Inferior parietal cortex (tissue), 1 donor: ENCODE measurements at regions not wholly inside any gene's neighbourhood (a gene's known extent, or its start where the extent isn't known, plus 50 kb on each side); places are given as distances from the start of the nearest gene placed in this dataset.

Experiments used
- DNase-seq: peaks from one replicate; pipeline ENCODE4 v3.0.0-alpha.2; 2016; ENCODE audit errors: extremely low spot score

DNA sequence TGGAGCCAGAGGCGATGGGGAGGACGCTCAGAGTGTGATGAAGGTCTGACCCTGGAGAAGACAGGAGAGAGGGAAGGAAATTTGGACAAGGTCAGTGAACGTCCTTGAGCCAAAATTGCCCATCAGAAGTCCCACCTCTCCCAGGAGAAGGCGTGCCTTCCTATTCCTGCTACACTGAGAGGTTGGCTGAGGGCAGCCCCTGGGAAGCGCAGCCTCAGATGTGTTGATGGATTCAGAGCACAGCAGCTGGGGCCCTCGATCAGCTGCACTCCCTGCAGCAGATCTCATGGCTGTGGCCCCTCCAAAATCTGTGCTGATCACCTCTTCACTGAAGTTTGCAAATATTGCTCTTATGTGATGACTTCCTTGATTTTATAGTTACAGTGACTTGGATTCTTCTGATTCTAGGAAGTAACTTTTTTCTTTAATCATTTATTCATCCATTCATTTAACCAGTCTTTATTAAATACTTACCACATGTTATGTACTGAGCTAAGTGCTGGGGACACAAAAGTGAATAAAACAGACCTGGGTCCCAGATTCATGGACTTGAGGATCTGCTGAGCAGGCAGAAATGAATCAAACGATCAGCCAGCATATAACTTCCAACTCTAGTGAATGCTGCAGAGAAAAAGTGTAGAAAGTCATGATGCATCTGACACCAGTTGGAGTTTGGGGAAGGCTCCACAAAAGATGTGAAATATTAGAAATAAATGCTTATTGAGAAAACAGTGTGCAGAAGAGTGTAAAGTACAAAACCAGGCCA, 69.6 kb upstream of the ARMC2 start:
- DNase-seq, result no peak

DNA sequence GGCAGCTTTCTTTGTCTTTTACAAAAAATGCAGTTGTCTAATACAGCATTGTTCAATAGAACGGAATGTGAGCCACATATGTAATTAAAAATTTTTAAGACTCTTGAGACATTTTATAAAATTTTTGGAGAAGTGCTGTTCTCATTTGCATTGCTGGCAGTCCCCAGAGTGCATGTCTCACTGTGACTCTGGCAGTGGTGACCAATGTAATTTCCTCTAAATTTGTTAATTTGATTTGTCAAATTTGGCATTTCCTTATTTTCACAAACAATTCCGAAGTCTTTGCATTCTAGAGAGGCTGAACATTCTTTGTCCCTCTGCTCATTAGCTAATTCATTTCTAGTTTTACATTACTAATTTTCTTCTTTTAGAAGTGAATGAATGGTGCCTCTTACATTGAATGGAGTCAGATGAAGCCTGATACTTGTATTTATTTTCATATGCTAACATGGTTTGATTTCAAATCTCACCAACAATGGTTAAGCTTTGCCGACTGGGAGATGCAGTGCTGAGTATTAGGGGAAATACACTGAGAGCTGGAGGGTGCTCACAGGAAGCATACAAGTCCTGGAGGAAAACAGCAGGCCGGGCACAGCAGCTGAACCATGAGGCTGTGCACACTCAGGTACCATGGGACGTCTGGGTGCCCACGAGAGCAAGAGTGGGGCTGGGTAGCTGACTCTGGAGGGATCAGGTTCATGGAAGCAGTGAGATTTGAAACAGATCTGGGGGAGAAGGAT, 68.5 kb upstream of the ARMC2 start:
- no peak for DNase-seq

DNA sequence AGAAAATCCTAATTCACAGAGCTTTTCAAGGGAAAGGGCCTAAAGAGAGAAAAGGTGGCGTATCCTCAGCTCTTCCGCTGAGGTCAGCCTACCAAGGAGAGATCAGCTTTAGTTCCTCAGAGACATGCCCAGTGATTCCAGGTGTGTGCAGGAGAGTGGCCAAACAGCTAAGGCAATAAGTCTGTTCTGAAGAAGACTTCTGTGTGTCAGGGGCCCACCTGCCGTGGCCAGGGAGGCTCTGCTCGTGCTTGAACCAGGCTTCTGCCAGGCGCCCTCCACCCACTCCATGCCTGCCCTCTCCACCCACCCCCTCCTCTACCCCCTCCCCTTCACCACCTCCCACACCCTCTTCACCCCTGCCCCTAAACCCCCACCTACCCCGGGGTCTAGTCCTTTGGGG, 67.4 kb upstream of the ARMC2 start:
- no peak for DNase-seq

DNA sequence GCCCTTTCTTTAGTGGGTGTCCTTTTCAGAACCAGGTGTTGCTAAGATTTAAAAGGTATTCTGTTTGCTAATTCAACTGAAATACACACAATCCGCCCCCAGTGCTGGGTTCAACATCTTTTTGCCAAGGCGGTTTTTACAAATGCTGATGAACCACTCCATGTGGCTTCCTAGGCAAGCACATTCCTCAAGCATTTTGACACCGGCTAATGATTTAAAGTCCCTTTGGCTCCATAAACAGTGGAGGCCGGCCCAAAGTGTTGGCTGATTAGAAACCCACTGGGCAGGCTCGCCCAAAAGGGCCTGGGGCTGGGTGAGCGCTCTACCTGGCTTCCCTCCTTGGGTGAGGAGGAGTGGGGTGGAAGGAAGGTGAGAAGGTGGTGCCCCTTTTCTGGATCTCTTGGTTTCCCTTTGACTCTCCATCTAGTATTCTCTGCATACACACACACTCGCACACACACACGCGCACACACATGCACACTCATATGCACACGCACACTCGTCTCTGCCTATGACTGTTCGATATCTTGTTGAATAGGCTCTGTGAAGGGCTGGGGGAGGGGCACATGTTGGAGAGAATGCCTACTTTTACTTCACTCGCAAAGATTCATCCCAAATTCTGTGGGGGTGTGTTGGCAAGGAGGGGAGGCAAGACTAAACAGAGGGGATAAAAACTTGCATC, 66.7 kb upstream of the ARMC2 start:
- no peak for DNase-seq

DNA sequence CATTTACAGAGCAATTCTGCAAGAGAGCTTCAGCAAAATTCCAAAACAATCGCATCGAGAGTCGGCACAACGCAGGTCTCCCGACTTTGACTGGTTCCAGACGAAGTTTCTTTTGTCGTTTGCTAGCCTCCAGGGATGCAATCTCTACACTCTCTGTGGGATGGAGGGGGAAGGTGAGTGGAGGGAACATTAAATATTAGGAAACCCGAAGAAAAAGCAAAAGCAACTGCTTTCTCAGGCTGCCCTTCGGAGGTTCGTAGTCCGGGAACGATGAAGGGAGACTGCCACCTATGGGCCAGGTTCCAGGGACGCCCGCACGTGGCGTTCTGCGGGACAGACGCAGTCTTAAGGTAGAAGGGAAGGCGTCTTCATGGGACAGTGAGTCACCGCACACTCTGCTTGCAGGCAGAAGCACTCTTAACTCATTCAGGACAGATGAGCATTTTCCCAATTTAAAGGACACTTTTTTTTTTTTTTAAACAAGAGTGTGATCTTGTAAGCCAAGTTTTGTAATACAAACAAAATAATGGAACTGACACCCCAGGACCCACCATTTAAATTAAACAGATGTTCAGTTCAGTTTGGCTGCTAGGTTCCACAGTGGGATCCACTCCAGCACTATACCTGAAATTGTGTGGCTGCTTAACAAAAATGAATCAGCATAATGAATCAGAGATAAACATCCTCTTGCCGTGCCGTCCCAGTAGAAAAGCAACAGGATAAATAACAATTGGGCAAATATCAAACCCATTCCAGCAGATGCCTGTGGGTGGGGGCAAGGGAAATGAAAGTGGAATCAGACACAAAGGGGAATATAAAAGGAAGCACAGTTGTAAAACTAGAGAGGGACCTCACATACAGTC, 65.8 kb upstream of the ARMC2 start:
- DNase-seq, result peak; percentile 83

DNA sequence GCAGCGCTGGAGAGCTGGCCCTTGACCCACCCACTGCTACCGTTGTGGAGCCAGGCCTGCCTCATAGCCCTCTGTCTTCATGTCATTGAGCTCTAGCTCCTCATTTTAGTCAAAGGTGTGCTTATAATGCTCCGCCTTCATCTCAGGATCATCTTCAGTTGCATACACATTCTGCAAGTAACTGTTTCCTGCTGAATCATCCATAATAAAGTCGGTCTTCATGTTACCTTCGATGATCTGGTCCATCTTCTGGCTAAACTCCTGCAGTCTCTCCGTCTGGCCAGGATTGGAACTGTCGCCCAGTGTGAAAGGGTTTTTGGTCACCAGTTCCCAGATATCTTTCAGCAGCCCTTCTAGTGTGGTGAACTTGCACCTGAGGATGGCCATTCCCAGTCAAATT, 62.6 kb upstream of the ARMC2 start:
- no peak for DNase-seq

DNA sequence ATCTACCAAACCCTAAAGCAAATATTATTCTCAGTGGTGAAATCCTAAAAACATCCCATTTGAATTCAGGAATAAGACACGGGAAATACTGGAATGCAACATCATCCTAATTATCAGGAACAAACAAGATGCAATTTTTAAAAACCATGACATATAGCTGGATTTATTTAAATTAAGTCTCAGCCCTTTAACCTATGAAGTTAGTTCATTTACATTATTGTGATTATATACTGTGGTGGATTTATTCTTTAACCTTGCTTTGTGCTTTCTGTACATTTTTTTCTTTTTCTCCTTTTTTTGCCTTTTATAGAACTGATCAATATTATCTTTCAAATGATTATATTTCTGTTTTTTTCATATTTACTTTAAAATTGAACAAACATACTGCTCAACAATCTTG, 59.8 kb upstream of the ARMC2 start:
- no peak for DNase-seq

DNA sequence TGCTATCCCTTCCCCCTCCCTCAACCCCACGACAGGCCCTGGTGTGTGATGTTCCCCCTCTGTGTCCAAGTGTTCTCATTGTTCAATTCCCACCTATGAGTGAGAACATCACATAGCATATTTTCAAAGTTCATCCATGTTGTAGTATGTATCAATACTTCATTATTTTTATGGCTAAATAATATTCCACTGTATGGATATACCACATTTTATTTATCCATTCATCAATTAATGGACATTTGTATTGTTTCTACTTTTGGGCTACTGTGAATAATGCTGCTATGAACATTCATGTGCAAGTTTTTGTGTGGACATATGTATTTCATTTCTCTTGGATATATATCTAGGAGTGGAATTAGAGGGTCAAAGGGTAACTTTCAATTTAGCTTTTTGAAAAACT, 58.7 kb upstream of the ARMC2 start:
- no peak for DNase-seq

DNA sequence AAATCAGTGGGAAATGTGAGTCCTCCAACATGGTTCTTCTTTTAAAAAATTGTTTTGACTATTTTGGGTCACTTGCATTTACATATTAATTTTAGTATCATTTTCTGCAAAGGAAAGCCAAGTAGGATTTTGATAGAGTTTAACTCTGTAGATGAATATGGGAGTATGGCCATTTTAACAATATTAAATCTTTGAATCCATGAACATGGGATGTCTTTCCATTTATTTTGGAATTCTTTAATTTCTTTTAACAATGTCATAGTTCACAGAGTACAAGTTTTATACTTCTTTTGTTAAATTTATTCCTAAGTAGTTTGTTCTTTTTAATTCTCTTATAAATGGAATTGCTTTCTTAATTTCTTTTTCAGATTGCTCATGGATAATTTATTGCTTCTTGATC, 56.5 kb upstream of the ARMC2 start:
- no peak for DNase-seq

DNA sequence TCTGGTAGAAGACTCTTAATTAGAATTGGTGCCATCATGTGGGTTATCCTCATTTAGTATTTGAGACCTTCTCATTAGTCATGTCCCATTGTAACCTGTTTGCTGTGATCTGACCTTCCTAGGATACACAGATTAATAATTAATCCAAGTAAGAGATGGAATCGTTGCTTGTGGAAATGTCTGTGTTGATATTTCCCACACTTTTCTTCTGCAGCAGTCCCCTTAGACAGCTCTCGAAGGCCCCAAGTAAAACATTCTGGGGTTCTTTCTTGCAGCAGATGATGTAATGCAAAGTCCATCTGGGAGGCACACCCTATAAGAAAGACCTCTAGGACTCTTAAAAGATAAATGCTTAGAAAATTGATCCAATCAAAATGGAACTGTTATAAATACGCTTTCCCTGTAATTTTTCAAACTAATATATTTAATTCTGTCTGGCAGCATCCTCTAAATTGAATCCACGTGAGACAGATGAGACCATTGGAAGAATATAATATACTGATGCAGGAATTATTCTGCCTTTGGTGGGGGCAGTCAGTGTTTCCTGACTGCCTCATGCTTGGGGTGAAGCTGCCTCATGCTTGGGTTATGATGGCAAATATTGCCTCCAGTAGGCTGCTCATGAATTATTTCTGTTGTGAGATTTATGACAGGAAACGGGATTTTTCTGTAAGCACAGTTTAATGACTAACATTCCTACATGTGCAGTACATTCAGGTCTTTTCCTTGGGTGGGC, 54.5 kb upstream of the ARMC2 start:
- no peak for DNase-seq

DNA sequence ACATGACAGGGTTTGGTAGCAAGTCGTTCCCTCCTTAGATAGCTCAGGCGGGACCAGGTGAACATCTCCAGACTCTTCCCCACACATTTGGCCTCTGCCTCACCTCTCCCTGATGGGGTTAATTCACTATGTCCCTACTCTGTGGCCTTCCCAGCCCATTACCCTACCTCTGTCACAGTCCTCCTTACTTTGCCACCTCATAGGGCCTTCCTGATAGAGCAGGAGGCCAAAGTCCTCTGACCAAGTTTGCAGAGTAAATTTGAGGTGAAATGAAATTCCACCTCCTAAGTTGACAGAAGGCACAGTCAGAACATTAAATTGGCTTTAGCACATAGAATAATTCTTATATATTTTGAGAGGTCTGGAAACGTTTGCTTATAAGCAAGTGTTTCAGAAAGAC, 53.1 kb upstream of the ARMC2 start:
- no peak for DNase-seq

DNA sequence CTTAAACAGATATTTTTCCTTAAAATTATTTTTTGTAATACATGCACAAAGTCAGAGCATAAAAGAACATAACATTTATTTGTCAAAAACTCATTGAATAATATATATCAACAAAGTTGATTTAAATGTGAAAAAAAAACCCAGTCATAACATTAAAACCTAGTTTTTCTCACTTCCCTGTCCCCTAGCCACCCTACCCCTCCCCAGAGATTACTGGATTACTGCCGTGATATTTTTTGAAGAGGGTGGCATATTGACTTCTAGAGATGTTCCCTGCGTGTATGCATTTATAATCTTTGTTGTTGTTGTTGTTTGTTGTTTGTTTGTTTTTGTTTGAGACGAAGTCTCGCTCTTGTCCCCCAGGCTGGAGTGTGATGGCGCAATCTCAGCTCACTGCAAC, 52.4 kb upstream of the ARMC2 start:
- no peak for DNase-seq

DNA sequence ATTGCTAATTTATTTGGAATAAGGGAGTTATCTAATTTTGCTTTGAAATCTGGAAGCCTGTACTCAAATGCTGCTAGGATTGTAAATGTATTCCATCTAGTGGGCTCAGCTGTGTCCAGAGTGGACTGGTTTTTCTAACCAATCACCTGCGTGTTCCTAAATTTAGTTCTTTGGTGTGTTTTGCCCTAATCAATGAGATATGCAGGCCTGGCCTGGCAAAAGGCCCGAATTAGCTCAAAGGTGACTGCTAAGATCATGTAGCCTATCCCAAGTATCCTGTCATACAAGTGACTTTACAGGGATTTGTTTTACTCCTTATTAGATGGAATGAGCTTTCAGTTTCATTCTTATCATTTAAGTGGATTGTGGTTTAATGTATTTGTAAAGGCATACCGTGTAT, 51.3 kb upstream of the ARMC2 start:
- no peak for DNase-seq

DNA sequence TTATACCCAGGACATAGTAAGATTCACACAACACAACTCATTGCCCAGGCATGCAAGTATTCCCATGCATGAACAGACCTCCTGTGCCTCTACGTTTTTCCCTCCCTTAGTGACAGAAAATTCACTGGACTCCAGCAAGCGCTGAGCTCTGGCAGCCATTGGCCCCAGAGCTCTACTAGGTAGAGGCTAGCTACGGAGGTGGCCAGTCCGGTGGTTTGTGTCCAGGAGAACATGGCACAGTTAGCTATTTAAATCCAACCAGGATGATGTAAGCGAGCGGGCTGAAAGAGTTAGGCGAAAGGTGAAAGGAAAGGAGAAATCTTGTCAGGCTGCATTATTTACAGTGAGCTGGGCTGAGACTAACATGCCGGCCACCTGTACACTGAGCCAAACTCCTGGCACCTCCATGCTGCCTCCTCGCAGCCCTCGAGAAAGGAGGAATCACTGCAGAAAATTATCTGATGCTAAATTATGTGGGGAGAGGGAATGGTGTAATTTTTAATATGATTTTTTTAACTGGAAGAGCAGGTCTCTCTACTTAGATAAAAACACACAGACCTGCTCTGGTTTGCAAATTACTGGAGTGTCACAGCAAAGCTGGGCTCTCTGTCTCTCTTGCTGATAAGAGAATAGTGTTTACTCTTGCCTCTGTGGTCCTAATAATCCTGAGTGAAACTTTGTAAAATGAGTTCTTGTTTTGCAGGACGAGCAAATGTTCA, 50.1 kb upstream of the ARMC2 start:
- no peak for DNase-seq
